ENCODE measurements at regions not wholly inside any gene's neighbourhood (a gene's known extent, or its start where the extent isn't known, plus 50 kb on each side); places are given as distances from the start of the nearest gene placed in this dataset.
A peak's percentile ranks its signal among the peaks of the same experiment; 100 is the strongest.

DNA sequence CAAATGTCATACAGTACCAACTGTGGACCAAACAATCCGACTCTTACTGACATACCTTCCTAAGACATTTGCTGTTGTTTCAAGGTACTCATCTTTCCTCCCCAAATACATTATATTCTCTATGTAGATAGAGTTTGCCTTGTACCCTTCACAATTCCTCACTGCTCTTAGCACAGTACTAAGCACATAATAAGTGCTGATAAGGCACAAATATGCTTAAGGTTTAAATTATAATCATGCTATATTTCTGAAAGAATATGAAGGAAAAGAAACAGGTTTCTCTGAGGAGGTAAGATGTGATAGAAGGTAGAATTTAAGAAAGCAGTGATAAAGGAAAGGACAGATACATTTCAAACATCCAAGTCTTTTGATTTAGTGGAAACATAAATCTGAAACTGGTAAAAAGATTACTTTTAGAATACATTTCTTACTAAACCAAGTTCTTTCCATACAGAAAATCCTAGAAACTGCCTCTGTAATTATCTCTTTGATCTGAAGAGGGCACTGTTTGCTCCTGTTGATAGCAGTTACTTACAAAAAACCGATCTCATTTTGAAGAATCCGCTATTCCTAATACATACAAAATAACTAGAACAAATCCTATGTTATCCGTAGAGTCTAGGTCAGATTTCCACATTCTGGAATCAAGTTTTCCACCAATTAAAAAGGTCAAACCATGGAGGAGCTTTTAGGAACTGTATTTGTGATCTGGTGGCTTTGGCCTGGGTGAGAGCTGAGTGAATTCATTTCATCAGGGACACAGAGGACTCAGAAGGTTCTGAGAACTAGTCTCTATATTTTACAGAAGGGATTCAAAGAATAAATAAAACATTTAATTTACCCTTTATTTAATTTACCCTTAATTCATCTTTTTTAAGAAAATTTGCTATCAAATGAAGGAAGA is 311.9 kb downstream of the DAD1 start:
- Mint-ChIP-seq H3K9me3 (no peaks in the 10 kb centered on the region), H3K4me3 (no peak overlapping the region)

GRCh38 chr14:22271838-22272799 is 316.9 kb downstream of the DAD1 start:
- Mint-ChIP-seq H3K9me3 (no peaks in the 10 kb centered on the region), H3K4me3 (peak overlapping the region; percentile 7), H3K27me3 (no peaks in the 10 kb centered on the region), H3K4me1 (no peaks in the 10 kb centered on the region), H3K36me3 (ENCODE audit: low read depth) (no peaks in the 10 kb centered on the region), H3K27ac (no peak overlapping the region)
- POLR2A ChIA-PET = no interaction called here
- CTCF ChIA-PET = no interaction called here
- DNase-seq = no peak

More for the DNA sequence above, 311.9 kb downstream of the DAD1 start:
- H3K27ac Mint-ChIP-seq = no peak overlapping the region
- CTCF ChIA-PET = interaction anchor here (1.6 kb wide), 1 partner anchor 76 kb away, joined by 5 read pairs; no protein-coding TSS in a partner anchor
- no peak for DNase-seq
- H3K36me3 Mint-ChIP-seq (ENCODE audit: low read depth) = no peaks in the 10 kb centered on the region
- H3K4me1 Mint-ChIP-seq = no peaks in the 10 kb centered on the region
- POLR2A ChIA-PET = no interaction called here
- H3K27me3 Mint-ChIP-seq = no peaks in the 10 kb centered on the region

GRCh38 chr14:22268875-22269274 is 320.1 kb downstream of the DAD1 start:
- CTCF ChIA-PET = no interaction called here
- no peaks in the 10 kb centered on the region for H3K9me3 Mint-ChIP-seq
- no peak for DNase-seq
- no peak overlapping the region for H3K27ac Mint-ChIP-seq
- POLR2A ChIA-PET = no interaction called here
- no peaks in the 10 kb centered on the region for H3K27me3 Mint-ChIP-seq
- no peak overlapping the region for H3K4me3 Mint-ChIP-seq
- no peaks in the 10 kb centered on the region for H3K36me3 Mint-ChIP-seq (ENCODE audit: low read depth)
- no peaks in the 10 kb centered on the region for H3K4me1 Mint-ChIP-seq

- no peaks in the 10 kb centered on the region for H3K9me3 Mint-ChIP-seq
- no peaks in the 10 kb centered on the region for H3K36me3 Mint-ChIP-seq (ENCODE audit: low read depth)
- H3K4me3 Mint-ChIP-seq = no peak overlapping the region
- H3K27ac Mint-ChIP-seq = no peak overlapping the region
- ChIA-PET POLR2A (no interaction called here), CTCF (no interaction called here)
- H3K27me3 Mint-ChIP-seq = no peaks in the 10 kb centered on the region
- no peak for DNase-seq
- no peaks in the 10 kb centered on the region for H3K4me1 Mint-ChIP-seq
Measured at GRCh38 chr14:22266683-22267082, 322.3 kb downstream of the DAD1 start.

GRCh38 chr14:22266142-22266442 is 322.9 kb downstream of the DAD1 start:
- POLR2A ChIA-PET = no interaction called here
- Mint-ChIP-seq H3K27me3 (no peaks in the 10 kb centered on the region), H3K27ac (no peak overlapping the region), H3K36me3 (ENCODE audit: low read depth) (no peaks in the 10 kb centered on the region), H3K9me3 (no peaks in the 10 kb centered on the region), H3K4me1 (no peaks in the 10 kb centered on the region), H3K4me3 (no peak overlapping the region)
- CTCF ChIA-PET = no interaction called here
- DNase-seq = no peak

- no peak overlapping the region for H3K27ac Mint-ChIP-seq
- ChIA-PET POLR2A (no interaction called here), CTCF (no interaction called here)
- no peaks in the 10 kb centered on the region for H3K4me1 Mint-ChIP-seq
- no peak overlapping the region for H3K4me3 Mint-ChIP-seq
- H3K27me3 Mint-ChIP-seq = no peaks in the 10 kb centered on the region
- no peaks in the 10 kb centered on the region for H3K36me3 Mint-ChIP-seq (ENCODE audit: low read depth)
- H3K9me3 Mint-ChIP-seq = no peaks in the 10 kb centered on the region
- DNase-seq = no peak
Measured at GRCh38 chr14:22265319-22266141, 323.5 kb downstream of the DAD1 start.

DNA sequence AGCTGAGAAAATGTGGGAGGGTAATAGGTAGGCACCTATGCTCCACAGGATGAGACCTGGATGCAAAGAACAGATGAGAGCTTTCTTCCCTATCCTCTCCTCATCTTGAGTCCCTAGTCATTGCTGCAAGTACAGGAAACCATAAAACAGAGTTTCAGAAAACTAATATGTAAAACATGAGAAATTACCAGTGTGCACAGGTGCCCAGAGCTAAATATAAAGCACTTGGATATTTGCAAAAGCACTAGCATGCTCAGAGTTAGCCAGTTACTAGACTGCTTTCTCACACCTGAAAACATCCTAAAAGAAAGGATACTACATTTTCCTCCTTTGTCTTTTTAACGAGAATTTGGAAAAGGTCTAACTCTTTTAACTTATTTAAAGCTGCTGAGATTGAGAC is 324.3 kb downstream of the DAD1 start:
- ChIA-PET CTCF (no interaction called here), POLR2A (no interaction called here)
- H3K4me3 Mint-ChIP-seq = no peak overlapping the region
- no peak overlapping the region for H3K27ac Mint-ChIP-seq
- H3K27me3 Mint-ChIP-seq = no peaks in the 10 kb centered on the region
- no peaks in the 10 kb centered on the region for H3K4me1 Mint-ChIP-seq
- H3K9me3 Mint-ChIP-seq = no peaks in the 10 kb centered on the region
- no peaks in the 10 kb centered on the region for H3K36me3 Mint-ChIP-seq (ENCODE audit: low read depth)
- no peak for DNase-seq

DNA sequence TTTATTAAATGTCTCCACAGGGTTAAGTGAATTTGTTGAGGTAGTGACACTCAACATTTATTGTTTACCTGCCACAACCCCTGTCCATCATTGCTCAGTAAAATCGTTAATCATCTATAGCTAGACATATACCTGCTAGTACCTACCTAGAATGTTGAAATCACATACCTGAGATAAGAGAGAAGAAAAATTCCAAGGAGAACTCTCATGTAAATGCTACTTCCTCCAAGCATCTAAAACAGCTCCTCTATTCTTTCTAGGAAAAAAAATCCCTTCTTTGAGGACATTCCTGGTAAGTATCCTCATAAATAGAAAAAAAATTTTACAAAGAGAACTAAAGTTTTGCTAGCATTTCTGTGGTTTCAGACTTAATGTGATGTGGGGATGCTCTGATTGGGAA is 325.1 kb downstream of the DAD1 start:
- no peaks in the 10 kb centered on the region for H3K27me3 Mint-ChIP-seq

DNA sequence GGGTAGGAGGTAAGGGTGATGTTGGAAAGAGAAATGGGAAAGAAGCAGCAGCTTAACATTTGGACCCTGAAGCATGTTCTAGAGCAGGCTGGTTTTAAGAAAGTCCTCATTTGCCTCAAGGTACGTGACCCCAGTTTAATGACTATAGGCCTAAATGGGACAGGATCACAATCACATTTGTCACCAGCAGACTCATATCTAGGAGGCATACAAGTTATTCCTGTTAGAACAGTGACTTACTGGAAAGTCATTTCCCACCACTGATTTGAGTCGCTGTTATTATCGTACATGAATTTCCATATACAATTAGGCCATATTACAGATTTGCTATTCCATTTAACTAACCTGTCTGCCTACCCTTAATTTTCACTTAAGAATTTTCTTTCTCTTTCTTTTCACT is 326.1 kb downstream of the DAD1 start:
- Mint-ChIP-seq H3K4me3 (no peak overlapping the region), H3K9me3 (no peaks in the 10 kb centered on the region), H3K36me3 (ENCODE audit: low read depth) (no peaks in the 10 kb centered on the region), H3K27me3 (no peaks in the 10 kb centered on the region), H3K4me1 (no peaks in the 10 kb centered on the region), H3K27ac (no peak overlapping the region)
- CTCF ChIA-PET = no interaction called here
- POLR2A ChIA-PET = no interaction called here
- no peak for DNase-seq

More for the DNA sequence above, 325.1 kb downstream of the DAD1 start:
- H3K4me1 Mint-ChIP-seq = no peaks in the 10 kb centered on the region
- no peak overlapping the region for H3K27ac Mint-ChIP-seq
- no peak overlapping the region for H3K4me3 Mint-ChIP-seq
- no peak for DNase-seq
- H3K9me3 Mint-ChIP-seq = no peaks in the 10 kb centered on the region
- ChIA-PET CTCF (no interaction called here), POLR2A (no interaction called here)
- no peaks in the 10 kb centered on the region for H3K36me3 Mint-ChIP-seq (ENCODE audit: low read depth)

DNA sequence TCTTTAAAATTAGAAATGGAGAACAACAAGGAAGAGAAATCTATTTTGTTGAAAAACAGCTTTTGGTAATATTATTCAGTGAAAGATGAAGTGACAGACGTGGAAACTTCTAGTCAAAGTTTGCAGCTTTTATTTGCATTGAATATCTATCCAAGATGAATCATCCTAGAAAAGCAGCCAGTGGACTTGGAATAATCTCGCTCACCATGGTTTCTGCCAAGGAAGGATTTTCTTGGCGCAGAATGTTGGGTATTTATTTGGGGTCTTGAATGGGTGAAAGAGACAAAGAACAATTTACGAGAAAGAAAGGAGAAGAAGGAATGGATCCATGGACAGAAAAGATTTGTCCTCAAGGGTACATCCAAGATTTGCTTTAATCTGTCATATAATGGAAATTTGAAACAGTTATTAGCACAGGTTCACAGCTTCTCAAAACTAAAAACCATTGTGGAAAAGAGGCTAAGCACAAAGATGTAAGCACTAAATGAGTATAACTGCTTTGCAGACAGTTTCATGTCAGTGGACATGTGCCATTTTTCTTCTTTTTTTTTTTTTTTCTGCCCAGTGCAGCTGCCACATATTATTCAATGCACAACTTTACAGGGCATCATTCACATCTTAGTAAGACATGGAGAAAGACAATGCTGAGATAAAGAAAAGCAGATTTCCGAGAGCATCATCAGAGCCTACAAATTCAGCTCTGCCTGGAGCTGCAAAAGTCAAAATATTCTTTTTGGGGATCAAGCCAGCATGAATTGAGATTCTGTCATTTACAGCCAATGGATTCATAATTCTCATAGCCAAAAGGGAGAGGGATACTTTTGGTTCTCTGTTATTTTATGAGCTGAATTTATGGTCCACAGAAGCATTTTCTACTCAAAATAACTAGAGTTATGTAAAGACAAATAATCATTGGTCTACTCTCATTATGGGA is 333.7 kb downstream of the DAD1 start:
- Mint-ChIP-seq H3K36me3 (ENCODE audit: low read depth) (no peaks in the 10 kb centered on the region), H3K4me3 (no peak overlapping the region), H3K4me1 (no peaks in the 10 kb centered on the region), H3K9me3 (no peaks in the 10 kb centered on the region), H3K27ac (no peak overlapping the region), H3K27me3 (no peaks in the 10 kb centered on the region)
- ChIA-PET POLR2A (no interaction called here), CTCF (no interaction called here)
- no peak for DNase-seq

DNA sequence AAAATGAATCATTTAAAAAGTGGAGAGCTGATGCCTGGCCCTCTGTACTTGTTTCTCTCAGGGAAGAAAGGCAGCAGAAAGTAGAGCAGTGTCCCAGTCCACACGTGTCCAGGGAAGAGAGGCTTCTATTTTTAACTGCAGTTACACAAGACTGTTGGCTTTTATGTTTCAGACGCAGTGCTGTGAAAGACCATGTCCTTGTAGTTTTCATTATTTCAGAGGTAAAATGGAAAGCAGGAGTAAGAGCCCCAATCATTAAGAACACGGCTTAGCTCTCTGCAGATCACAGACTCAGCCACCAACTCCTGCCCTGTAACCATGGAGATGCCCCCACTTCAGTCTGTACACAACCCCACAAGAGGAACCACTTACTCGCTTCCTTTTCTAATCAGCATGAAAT is 336.3 kb downstream of the DAD1 start:
- ChIA-PET POLR2A (no interaction called here), CTCF (no interaction called here)
- no peaks in the 10 kb centered on the region for H3K9me3 Mint-ChIP-seq
- no peaks in the 10 kb centered on the region for H3K4me1 Mint-ChIP-seq
- H3K27ac Mint-ChIP-seq = no peak overlapping the region
- no peak for DNase-seq
- H3K36me3 Mint-ChIP-seq (ENCODE audit: low read depth) = no peaks in the 10 kb centered on the region
- no peaks in the 10 kb centered on the region for H3K27me3 Mint-ChIP-seq
- no peak overlapping the region for H3K4me3 Mint-ChIP-seq

DNA sequence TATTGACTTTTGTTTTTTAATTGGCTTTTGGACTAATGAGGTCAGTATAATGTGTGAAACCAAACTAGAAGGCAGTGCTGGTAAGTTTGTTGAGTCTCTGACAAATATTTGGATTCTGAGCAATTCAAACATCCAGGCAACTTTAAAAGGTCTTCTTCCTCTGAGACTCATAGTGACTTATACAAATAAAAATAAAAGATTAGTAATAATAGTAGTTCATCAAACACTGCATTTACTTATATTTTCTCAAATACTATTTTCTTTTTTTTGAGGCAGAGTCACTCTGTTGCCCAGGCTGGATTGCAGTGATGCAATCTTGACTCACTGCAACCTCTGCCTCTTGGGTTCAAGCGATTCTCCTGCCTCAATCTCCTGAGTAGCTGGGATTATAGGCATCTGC is 337.9 kb downstream of the DAD1 start:
- DNase-seq = no peak
- Mint-ChIP-seq H3K27me3 (no peaks in the 10 kb centered on the region), H3K36me3 (ENCODE audit: low read depth) (no peaks in the 10 kb centered on the region), H3K4me3 (no peak overlapping the region), H3K4me1 (no peaks in the 10 kb centered on the region), H3K9me3 (no peaks in the 10 kb centered on the region), H3K27ac (no peak overlapping the region)
- ChIA-PET POLR2A (no interaction called here), CTCF (no interaction called here)
